ENCODE measurements at regions not wholly inside any gene's neighbourhood (a gene's known extent, or its start where the extent isn't known, plus 50 kb on each side); places are given as distances from the start of the nearest gene placed in this dataset.

DNA sequence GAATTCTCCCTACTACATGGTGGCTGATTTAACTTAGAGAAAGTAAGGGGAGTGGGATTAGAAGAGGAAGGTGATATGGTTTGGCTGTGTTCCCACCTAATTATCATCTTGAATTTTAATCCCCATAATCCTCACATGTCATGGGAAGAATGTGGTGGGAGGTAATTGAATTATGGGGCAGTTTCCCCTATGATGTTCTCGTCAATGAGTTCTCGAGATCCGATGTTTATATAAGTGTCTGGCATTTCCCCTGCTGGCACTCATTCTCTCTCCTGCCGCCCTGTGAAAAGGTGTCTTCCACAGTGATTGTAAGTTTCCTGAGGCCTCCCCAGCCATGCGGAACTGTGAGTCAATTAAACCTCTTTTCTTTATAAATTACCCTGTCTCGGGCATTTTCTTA, 169.3 kb downstream of the CASP12 start:
- TF ChIP-seq, protein P1, sequence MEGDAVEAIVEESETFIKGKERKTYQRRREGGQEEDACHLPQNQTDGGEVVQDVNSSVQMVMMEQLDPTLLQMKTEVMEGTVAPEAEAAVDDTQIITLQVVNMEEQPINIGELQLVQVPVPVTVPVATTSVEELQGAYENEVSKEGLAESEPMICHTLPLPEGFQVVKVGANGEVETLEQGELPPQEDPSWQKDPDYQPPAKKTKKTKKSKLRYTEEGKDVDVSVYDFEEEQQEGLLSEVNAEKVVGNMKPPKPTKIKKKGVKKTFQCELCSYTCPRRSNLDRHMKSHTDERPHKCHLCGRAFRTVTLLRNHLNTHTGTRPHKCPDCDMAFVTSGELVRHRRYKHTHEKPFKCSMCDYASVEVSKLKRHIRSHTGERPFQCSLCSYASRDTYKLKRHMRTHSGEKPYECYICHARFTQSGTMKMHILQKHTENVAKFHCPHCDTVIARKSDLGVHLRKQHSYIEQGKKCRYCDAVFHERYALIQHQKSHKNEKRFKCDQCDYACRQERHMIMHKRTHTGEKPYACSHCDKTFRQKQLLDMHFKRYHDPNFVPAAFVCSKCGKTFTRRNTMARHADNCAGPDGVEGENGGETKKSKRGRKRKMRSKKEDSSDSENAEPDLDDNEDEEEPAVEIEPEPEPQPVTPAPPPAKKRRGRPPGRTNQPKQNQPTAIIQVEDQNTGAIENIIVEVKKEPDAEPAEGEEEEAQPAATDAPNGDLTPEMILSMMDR (IDR thresholded peaks at IDR 0.05 in 4 of 5, conservative IDR thresholded peaks at IDR 0.05 in 1 of 5) = no peak
- TF ChIP-seq POLR2A (IDR thresholded peaks at IDR 0.05) = no peak
